Endodermal cell (in vitro differentiated cells): ENCODE measurements at regions not wholly inside any gene's neighbourhood (a gene's known extent, or its start where the extent isn't known, plus 50 kb on each side); places are given as distances from the start of the nearest gene placed in this dataset.
"Not testable (repeated sequence)": the region's sequence is repeated elsewhere in the genome, so short reads cannot be mapped to it uniquely, and the experiment has no call there.

Source experiments
- DNase-seq: peaks from one replicate; pipeline ENCODE4 v3.0.0-alpha.2; 2017
- H3K27ac ChIP-seq: 2 replicates; pipeline ENCODE4 v1.5.1; 2013; ENCODE audit warnings: mild to moderate bottlenecking, low read depth, low read length, moderate library complexity
- H3K27me3 ChIP-seq: 2 replicates; pipeline ENCODE4 v1.6.1; 2013; ENCODE audit warnings: mild to moderate bottlenecking, low read length, moderate library complexity; ENCODE audit not compliant: insufficient read depth, control insufficient read depth, poor library complexity, severe bottlenecking
- H3K36me3 ChIP-seq: 2 replicates; pipeline ENCODE4 v1.7.0; 2013; ENCODE audit warnings: mild to moderate bottlenecking, low read length, moderate library complexity; ENCODE audit not compliant: control insufficient read depth, insufficient read depth
- H3K4me1 ChIP-seq: one replicate; pipeline ENCODE4 v1.7.0; 2013; ENCODE audit warnings: low read length; ENCODE audit not compliant: control insufficient read depth, insufficient read depth
- H3K4me3 ChIP-seq: 2 replicates; pipeline ENCODE4 v1.5.1; 2013; ENCODE audit warnings: mild to moderate bottlenecking, low read length, moderate library complexity
- H3K9ac ChIP-seq: 2 replicates; pipeline ENCODE4 v1.6.1; 2013; ENCODE audit warnings: mild to moderate bottlenecking, low read length, moderate library complexity; ENCODE audit not compliant: poor library complexity, severe bottlenecking; ENCODE audit errors: extremely low read depth
- H3K9me3 ChIP-seq: 2 replicates; pipeline ENCODE4 v1.6.1; 2013; ENCODE audit warnings: mild to moderate bottlenecking, low read length, moderate library complexity; ENCODE audit not compliant: control insufficient read depth
- H3K27ac Mint-ChIP-seq: 2 replicates; pipeline ENCODE4 v1.8.0; 2020; ENCODE audit warnings: mixed read lengths
- H3K27me3 Mint-ChIP-seq: 2 replicates; pipeline ENCODE4 v1.8.0; 2021; ENCODE audit warnings: mild to moderate bottlenecking, mixed read lengths; ENCODE audit not compliant: insufficient read depth
- H3K36me3 Mint-ChIP-seq: 2 replicates; pipeline ENCODE4 v1.8.0; 2020; ENCODE audit warnings: low read depth, mixed read lengths
- H3K4me1 Mint-ChIP-seq: 2 replicates; pipeline ENCODE4 v1.8.0; 2020; ENCODE audit warnings: mixed read lengths
- H3K4me3 Mint-ChIP-seq: 2 replicates; pipeline ENCODE4 v1.8.0; 2020; ENCODE audit warnings: mild to moderate bottlenecking, moderate library complexity, mixed read lengths
- H3K9me3 Mint-ChIP-seq: 2 replicates; pipeline ENCODE4 v1.8.0; 2020; ENCODE audit warnings: mild to moderate bottlenecking, mixed read lengths
- CTCF ChIP-seq: fragments of 200-600 bp; sonication (generic); conservative IDR thresholded peaks from 2 replicates; pipeline ENCODE4 v1.5.0; 2021; ENCODE audit warnings: antibody characterized with exemption, mild to moderate bottlenecking
- WGBS, 2 experiments: methylation state at CpG; one replicate each; pipeline versions ENCODE4 v1.1.5 to v1.1.7; 2013; ENCODE audit warnings: missing lambda C conversion rate in 2 of 2, mixed read lengths in 1 of 2; ENCODE audit not compliant: insufficient coverage in 1 of 2, insufficient read length in 1 of 2; 5-methylcytosine and 5-hydroxymethylcytosine counted together

GRCh38 chr20:16828666-16829305 is 80.6 kb downstream of the OTOR start:
- no peaks in the 10 kb centered on the region for H3K36me3 Mint-ChIP-seq
- 84% methylated on average over 3 to 4 of the region's 4 CpGs for whole genome bisulfite sequencing, 2 experiments
- H3K27ac Mint-ChIP-seq = peak overlapping the region; percentile 37
- Histone ChIP-seq H3K36me3 (no peaks in the 10 kb centered on the region), H3K4me1 (no peaks in the 10 kb centered on the region), H3K27ac (no peak overlapping the region), H3K9me3 (no peaks in the 10 kb centered on the region), H3K4me3 (no peak overlapping the region), H3K9ac (no peak overlapping the region), H3K27me3 (no peaks in the 10 kb centered on the region)
- no peak overlapping the region for H3K4me3 Mint-ChIP-seq
- peaks cover 2% of the 10 kb centered on the region for H3K27me3 Mint-ChIP-seq
- TF ChIP-seq CTCF = no peak
- H3K4me1 Mint-ChIP-seq = no peaks in the 10 kb centered on the region
- peaks cover 15% of the 10 kb centered on the region for H3K9me3 Mint-ChIP-seq
- no peak for DNase-seq

DNA sequence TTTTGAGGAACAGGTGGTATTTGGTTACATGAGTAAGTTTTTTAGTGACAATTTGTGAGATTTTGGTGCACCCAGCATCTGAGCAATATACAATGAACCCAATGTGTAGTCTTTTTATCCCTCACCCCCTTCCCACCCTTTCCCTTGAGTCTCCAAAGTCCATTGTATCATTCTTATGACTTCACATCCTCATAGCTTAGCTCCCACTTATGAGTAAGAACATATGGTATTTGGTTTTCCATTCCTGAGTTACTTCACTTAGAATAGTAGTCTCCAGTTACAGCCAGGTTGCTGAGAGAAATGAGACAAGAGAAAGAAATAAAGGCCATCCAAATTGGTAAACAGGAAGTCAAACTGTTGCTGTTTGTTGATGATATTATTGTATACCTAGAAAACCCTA is 87.5 kb downstream of the OTOR start:
- H3K9me3 Mint-ChIP-seq, H3K27me3 ChIP-seq, H3K27ac Mint-ChIP-seq, H3K4me1 ChIP-seq, H3K4me1 Mint-ChIP-seq, H3K36me3 ChIP-seq, DNase-seq, H3K4me3 Mint-ChIP-seq, H3K27me3 Mint-ChIP-seq, H3K36me3 Mint-ChIP-seq, H3K4me3 ChIP-seq, H3K9ac ChIP-seq, H3K27ac ChIP-seq, H3K9me3 ChIP-seq: not testable (repeated sequence)

DNA sequence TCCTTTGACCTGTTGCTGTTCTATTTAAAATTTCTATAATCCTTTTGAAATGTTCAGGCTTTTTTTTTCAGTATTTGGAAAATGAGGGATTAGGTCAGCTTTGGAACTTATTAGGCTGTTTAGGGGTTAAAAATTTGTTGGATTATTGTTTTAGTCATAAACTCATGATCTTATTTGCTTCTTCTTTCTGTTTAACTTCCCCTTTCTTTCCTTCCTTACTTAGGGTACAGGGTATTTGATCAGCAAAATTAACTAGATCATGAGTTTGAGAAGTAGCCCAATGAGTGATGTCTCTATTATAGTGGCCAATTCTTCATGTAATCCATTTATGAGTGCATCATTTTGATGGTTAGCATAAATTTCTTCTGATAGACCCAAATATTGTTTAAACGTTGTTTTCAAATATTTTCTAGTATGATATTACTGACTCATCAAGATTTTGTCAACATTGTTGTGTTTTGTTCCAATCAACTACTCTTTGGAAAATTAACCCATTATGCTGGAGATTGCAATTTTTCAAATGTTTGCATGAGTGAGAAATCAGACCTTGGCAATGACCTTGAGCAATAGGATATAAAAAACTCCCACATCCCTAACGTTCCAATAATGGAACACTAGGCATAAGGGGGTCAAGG is 94.4 kb downstream of the OTOR start:
- no peaks in the 10 kb centered on the region for H3K9me3 ChIP-seq
- peaks cover 28% of the 10 kb centered on the region for H3K27me3 Mint-ChIP-seq
- no peak for DNase-seq
- no peak overlapping the region for H3K27ac ChIP-seq
- no peaks in the 10 kb centered on the region for H3K36me3 ChIP-seq
- WGBS, 2 experiments = no CpG with 5 or more reads among the region's 2 CpGs
- no peaks in the 10 kb centered on the region for H3K9me3 Mint-ChIP-seq
- H3K4me3 ChIP-seq = no peak overlapping the region
- H3K36me3 Mint-ChIP-seq = no peaks in the 10 kb centered on the region
- H3K9ac ChIP-seq = no peak overlapping the region
- H3K27me3 ChIP-seq = no peaks in the 10 kb centered on the region
- peaks cover 13% of the 10 kb centered on the region for H3K4me1 Mint-ChIP-seq
- no peak for TF ChIP-seq CTCF
- H3K4me1 ChIP-seq = no peaks in the 10 kb centered on the region
- no peak overlapping the region for H3K27ac Mint-ChIP-seq
- H3K4me3 Mint-ChIP-seq = no peak overlapping the region

DNA sequence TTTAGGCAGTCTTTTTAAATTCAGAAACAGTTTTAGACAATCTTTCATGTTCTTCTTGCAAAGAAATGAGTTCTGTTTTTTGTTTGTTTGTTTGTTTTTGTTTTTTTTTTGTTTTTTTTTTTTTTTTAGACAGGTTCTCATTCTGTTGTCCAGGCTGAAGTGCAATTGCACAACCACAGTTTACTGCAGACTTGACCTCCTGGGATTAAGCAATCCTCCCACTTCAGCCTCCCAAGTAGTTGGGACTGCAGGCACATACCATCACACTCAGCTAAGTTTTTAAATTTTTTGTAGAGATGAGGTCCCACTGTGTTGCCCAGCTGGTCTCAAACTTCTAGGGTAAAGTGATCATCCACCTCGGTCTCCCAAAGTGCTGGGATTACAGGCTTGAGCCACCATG is 96.2 kb downstream of the OTOR start:
- peaks cover 23% of the 10 kb centered on the region for H3K4me1 Mint-ChIP-seq
- H3K36me3 ChIP-seq = no peaks in the 10 kb centered on the region
- DNase-seq = no peak
- H3K9me3 ChIP-seq = no peaks in the 10 kb centered on the region
- no peak overlapping the region for H3K27ac Mint-ChIP-seq
- H3K27me3 ChIP-seq = no peaks in the 10 kb centered on the region
- H3K9ac ChIP-seq = no peak overlapping the region
- H3K27ac ChIP-seq = no peak overlapping the region
- no peaks in the 10 kb centered on the region for H3K36me3 Mint-ChIP-seq
- H3K4me1 ChIP-seq = peaks cover 8% of the 10 kb centered on the region
- WGBS, 2 experiments = 91 to 100% methylated on average over 1 of the region's 1 CpG
- H3K9me3 Mint-ChIP-seq = no peaks in the 10 kb centered on the region
- no peak overlapping the region for H3K4me3 ChIP-seq
- no peak overlapping the region for H3K4me3 Mint-ChIP-seq
- H3K27me3 Mint-ChIP-seq = peaks cover 34% of the 10 kb centered on the region
- no peak for TF ChIP-seq CTCF
